PC-9 (cell line): ENCODE measurements at regions not wholly inside any gene's neighbourhood (a gene's known extent, or its start where the extent isn't known, plus 50 kb on each side); places are given as distances from the start of the nearest gene placed in this dataset.

ENCODE experiments used
- CTCF ChIP-seq: fragments of 200-600 bp; sonication (generic); conservative IDR thresholded peaks from 2 replicates; pipeline ENCODE4 v1.6.1; 2017; ENCODE audit warnings: mixed run types, antibody characterized with exemption, mild to moderate bottlenecking, moderate library complexity
- EZH2 ChIP-seq: fragments of 200-600 bp; sonication (generic); IDR thresholded peaks from 2 replicates; pipeline ENCODE4 v1.8.0; 2017; ENCODE audit warnings: antibody characterized with exemption, low read depth

- TF ChIP-seq CTCF (no peak), EZH2 (no peak)
These were observed 405.8 kb upstream of the HTR2C start for GRCh38 chrX:114178126-114178525.
